ENCODE measurements at regions not wholly inside any gene's neighbourhood (a gene's known extent, or its start where the extent isn't known, plus 50 kb on each side); places are given as distances from the start of the nearest gene placed in this dataset.

DNA sequence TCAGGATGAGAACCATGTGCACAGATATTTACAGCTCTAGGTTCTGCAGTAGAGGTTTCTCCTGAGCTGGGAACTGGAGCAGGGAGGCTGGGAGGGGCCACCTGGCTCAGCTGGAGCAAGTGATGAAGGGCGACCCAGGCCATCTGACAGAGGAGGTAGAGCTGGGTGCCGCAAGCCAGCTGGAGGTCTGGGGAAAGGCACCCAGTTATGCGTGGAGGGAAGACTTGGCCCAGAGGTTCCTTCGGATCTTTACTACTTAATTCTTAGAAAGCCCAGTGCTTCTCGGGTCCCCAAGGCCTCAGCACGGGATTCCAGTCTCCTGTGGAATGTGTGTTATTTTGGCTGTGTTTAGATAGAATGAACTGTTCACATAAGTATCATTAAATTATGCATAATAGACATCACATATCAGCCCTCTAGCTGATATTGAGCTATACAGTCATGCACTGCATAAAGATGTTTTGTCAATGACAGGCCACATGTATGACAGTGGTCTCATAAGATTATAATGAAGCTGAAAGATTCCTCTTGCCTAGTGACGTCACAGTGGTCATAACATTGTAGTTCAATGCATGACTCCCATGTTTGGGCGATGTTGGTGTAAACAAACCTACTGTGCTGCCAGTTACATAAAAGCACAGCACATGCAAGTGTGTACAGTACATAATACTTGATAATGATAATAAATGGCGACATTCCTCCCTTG is 245.1 kb downstream of the RHOU start:
- Histone ChIP-seq H3K4me1 (replicated peaks; ENCODE audit: insufficient read depth) (no peaks in the 10 kb centered on the region), H3K9me2 (ENCODE audit: insufficient read depth) (no peaks in the 10 kb centered on the region), H3K27ac (no peak overlapping the region), H3F3A (ENCODE audit: insufficient read depth, low read depth) (no peaks in the 10 kb centered on the region), H3K27me3 (ENCODE audit: insufficient read depth, low read depth) (peaks cover 60% of the 10 kb centered on the region), H3K36me3 (ENCODE audit: low read depth) (no peaks in the 10 kb centered on the region), H4K20me1 (ENCODE audit: insufficient read depth) (no peaks in the 10 kb centered on the region), H2AFZ (no peak overlapping the region), H3K9me3 (ENCODE audit: insufficient read depth, low read depth) (no peaks in the 10 kb centered on the region), H3K4me3 (no peak overlapping the region), H3K4me2 (no peak overlapping the region), H3K79me2 (ENCODE audit: low read depth) (no peaks in the 10 kb centered on the region)
- intact Hi-C loops (cut with micrococcal nuclease; ENCODE audit: unreplicated experiment): no loop called here
- CTCF ChIA-PET: no interaction called here
- DNase-seq: no peak
- POLR2A ChIA-PET (ENCODE audit: unreplicated experiment): no interaction called here
- no peak for TF ChIP-seq EZH2 (IDR thresholded peaks at IDR 0.05; ENCODE audit: low read depth)
- TF ChIP-seq, protein P1, sequence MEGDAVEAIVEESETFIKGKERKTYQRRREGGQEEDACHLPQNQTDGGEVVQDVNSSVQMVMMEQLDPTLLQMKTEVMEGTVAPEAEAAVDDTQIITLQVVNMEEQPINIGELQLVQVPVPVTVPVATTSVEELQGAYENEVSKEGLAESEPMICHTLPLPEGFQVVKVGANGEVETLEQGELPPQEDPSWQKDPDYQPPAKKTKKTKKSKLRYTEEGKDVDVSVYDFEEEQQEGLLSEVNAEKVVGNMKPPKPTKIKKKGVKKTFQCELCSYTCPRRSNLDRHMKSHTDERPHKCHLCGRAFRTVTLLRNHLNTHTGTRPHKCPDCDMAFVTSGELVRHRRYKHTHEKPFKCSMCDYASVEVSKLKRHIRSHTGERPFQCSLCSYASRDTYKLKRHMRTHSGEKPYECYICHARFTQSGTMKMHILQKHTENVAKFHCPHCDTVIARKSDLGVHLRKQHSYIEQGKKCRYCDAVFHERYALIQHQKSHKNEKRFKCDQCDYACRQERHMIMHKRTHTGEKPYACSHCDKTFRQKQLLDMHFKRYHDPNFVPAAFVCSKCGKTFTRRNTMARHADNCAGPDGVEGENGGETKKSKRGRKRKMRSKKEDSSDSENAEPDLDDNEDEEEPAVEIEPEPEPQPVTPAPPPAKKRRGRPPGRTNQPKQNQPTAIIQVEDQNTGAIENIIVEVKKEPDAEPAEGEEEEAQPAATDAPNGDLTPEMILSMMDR (conservative IDR thresholded peaks at IDR 0.05): no peak
- BruUV-seq (replicated peaks): no TSS peak

DNA sequence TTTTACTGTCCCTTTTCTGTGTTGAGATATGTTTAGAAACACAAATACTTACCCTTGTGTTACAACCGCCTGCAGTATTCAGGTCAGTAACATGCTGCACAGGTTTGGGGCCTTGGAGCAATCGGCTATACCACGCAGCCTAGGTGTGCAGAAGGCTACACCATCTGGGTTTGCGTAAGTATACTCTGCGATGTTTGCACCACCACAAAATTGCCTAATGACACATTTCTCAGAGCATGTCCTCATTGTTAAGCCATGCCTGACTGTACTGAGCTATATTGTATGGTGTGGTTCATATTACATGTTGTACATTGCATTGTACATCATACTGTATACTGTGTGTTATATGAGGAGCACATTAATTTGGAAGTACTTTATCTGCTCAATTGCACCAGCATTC is 247.4 kb downstream of the RHOU start:
- H3K4me1 ChIP-seq (replicated peaks; ENCODE audit: insufficient read depth): no peaks in the 10 kb centered on the region
- no peak overlapping the region for H2AFZ ChIP-seq
- CTCF ChIA-PET: no interaction called here
- peaks cover 56% of the 10 kb centered on the region for H3K27me3 ChIP-seq (ENCODE audit: insufficient read depth, low read depth)
- no peak overlapping the region for H3K4me2 ChIP-seq
- POLR2A ChIA-PET (ENCODE audit: unreplicated experiment): no interaction called here
- no peaks in the 10 kb centered on the region for H3K9me3 ChIP-seq (ENCODE audit: insufficient read depth, low read depth)
- no peak overlapping the region for H3K27ac ChIP-seq
- intact Hi-C loops (cut with micrococcal nuclease; ENCODE audit: unreplicated experiment): no loop called here
- TF ChIP-seq EZH2 (IDR thresholded peaks at IDR 0.05; ENCODE audit: low read depth): no peak
- TF ChIP-seq, protein P1 (conservative IDR thresholded peaks at IDR 0.05): no peak
- no peaks in the 10 kb centered on the region for H3K9me2 ChIP-seq (ENCODE audit: insufficient read depth)
- H3F3A ChIP-seq (ENCODE audit: insufficient read depth, low read depth): no peaks in the 10 kb centered on the region
- no peak for DNase-seq
- no peaks in the 10 kb centered on the region for H3K36me3 ChIP-seq (ENCODE audit: low read depth)
- H3K4me3 ChIP-seq: no peak overlapping the region
- no peaks in the 10 kb centered on the region for H3K79me2 ChIP-seq (ENCODE audit: low read depth)
- no peaks in the 10 kb centered on the region for H4K20me1 ChIP-seq (ENCODE audit: insufficient read depth)
- BruUV-seq (replicated peaks): no TSS peak

DNA sequence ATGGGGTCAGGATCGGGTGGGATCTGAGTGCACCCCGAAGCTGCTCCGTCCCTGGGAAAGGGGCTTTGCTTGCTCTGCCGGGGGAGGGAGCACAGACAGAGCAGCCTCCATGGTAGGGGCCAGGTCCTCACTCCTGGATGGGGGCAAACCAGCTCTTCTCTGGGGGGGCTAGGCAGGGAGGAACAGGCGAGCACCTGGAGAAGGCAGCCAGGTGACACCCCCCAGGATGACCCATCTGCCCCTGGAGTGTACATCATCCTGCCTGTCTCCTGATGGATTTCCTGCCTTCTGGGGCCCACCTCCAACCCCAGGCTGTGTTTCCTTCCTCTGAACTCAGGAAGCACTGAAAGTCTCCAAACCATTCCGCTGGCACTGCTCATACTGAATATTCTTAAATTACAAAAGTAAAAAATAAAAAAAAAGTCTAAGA is 248.0 kb downstream of the RHOU start:
- H3K27me3 ChIP-seq (ENCODE audit: insufficient read depth, low read depth): peaks cover 54% of the 10 kb centered on the region
- intact Hi-C loops (cut with micrococcal nuclease; ENCODE audit: unreplicated experiment): no loop called here
- H2AFZ ChIP-seq: no peak overlapping the region
- no peaks in the 10 kb centered on the region for H3K9me2 ChIP-seq (ENCODE audit: insufficient read depth)
- ChIA-PET POLR2A (ENCODE audit: unreplicated experiment) (no interaction called here), CTCF (no interaction called here)
- H3K9me3 ChIP-seq (ENCODE audit: insufficient read depth, low read depth): no peaks in the 10 kb centered on the region
- no peaks in the 10 kb centered on the region for H3F3A ChIP-seq (ENCODE audit: insufficient read depth, low read depth)
- H3K4me2 ChIP-seq: no peak overlapping the region
- BruUV-seq (replicated peaks): no TSS peak
- H3K27ac ChIP-seq: no peak overlapping the region
- H4K20me1 ChIP-seq (ENCODE audit: insufficient read depth): no peaks in the 10 kb centered on the region
- H3K4me1 ChIP-seq (replicated peaks; ENCODE audit: insufficient read depth): no peaks in the 10 kb centered on the region
- no peaks in the 10 kb centered on the region for H3K36me3 ChIP-seq (ENCODE audit: low read depth)
- H3K4me3 ChIP-seq: no peak overlapping the region
- H3K79me2 ChIP-seq (ENCODE audit: low read depth): no peaks in the 10 kb centered on the region
- TF ChIP-seq EZH2 (IDR thresholded peaks at IDR 0.05; ENCODE audit: low read depth): no peak
- TF ChIP-seq, protein P1 (conservative IDR thresholded peaks at IDR 0.05): no peak
- no peak for DNase-seq

Data from PC-9 (cell line).